Endodermal cell (in vitro differentiated cells): ENCODE measurements at regions not wholly inside any gene's neighbourhood (a gene's known extent, or its start where the extent isn't known, plus 50 kb on each side); places are given as distances from the start of the nearest gene placed in this dataset.

Source experiments
- DNase-seq: peaks from one replicate; pipeline ENCODE4 v3.0.0-alpha.2; 2017
- H3K27ac ChIP-seq: 2 replicates; pipeline ENCODE4 v1.5.1; 2013; ENCODE audit warnings: mild to moderate bottlenecking, low read depth, low read length, moderate library complexity
- H3K27me3 ChIP-seq: 2 replicates; pipeline ENCODE4 v1.6.1; 2013; ENCODE audit warnings: mild to moderate bottlenecking, low read length, moderate library complexity; ENCODE audit not compliant: insufficient read depth, control insufficient read depth, poor library complexity, severe bottlenecking
- H3K36me3 ChIP-seq: 2 replicates; pipeline ENCODE4 v1.7.0; 2013; ENCODE audit warnings: mild to moderate bottlenecking, low read length, moderate library complexity; ENCODE audit not compliant: control insufficient read depth, insufficient read depth
- H3K4me1 ChIP-seq: one replicate; pipeline ENCODE4 v1.7.0; 2013; ENCODE audit warnings: low read length; ENCODE audit not compliant: control insufficient read depth, insufficient read depth
- H3K4me3 ChIP-seq: 2 replicates; pipeline ENCODE4 v1.5.1; 2013; ENCODE audit warnings: mild to moderate bottlenecking, low read length, moderate library complexity
- H3K9ac ChIP-seq: 2 replicates; pipeline ENCODE4 v1.6.1; 2013; ENCODE audit warnings: mild to moderate bottlenecking, low read length, moderate library complexity; ENCODE audit not compliant: poor library complexity, severe bottlenecking; ENCODE audit errors: extremely low read depth
- H3K9me3 ChIP-seq: 2 replicates; pipeline ENCODE4 v1.6.1; 2013; ENCODE audit warnings: mild to moderate bottlenecking, low read length, moderate library complexity; ENCODE audit not compliant: control insufficient read depth
- H3K27ac Mint-ChIP-seq: 2 replicates; pipeline ENCODE4 v1.8.0; 2020; ENCODE audit warnings: mixed read lengths
- H3K27me3 Mint-ChIP-seq: 2 replicates; pipeline ENCODE4 v1.8.0; 2021; ENCODE audit warnings: mild to moderate bottlenecking, mixed read lengths; ENCODE audit not compliant: insufficient read depth
- H3K36me3 Mint-ChIP-seq: 2 replicates; pipeline ENCODE4 v1.8.0; 2020; ENCODE audit warnings: low read depth, mixed read lengths
- H3K4me1 Mint-ChIP-seq: 2 replicates; pipeline ENCODE4 v1.8.0; 2020; ENCODE audit warnings: mixed read lengths
- H3K4me3 Mint-ChIP-seq: 2 replicates; pipeline ENCODE4 v1.8.0; 2020; ENCODE audit warnings: mild to moderate bottlenecking, moderate library complexity, mixed read lengths
- H3K9me3 Mint-ChIP-seq: 2 replicates; pipeline ENCODE4 v1.8.0; 2020; ENCODE audit warnings: mild to moderate bottlenecking, mixed read lengths
- CTCF ChIP-seq: fragments of 200-600 bp; sonication (generic); conservative IDR thresholded peaks from 2 replicates; pipeline ENCODE4 v1.5.0; 2021; ENCODE audit warnings: antibody characterized with exemption, mild to moderate bottlenecking
- WGBS, 2 experiments: methylation state at CpG; one replicate each; pipeline versions ENCODE4 v1.1.5 to v1.1.7; 2013; ENCODE audit warnings: missing lambda C conversion rate in 2 of 2, mixed read lengths in 1 of 2; ENCODE audit not compliant: insufficient coverage in 1 of 2, insufficient read length in 1 of 2; 5-methylcytosine and 5-hydroxymethylcytosine counted together

GRCh38 chr6:81997090-81997926 is 244.8 kb upstream of the TENT5A start:
- no peaks in the 10 kb centered on the region for H3K9me3 ChIP-seq
- H3K27me3 ChIP-seq, result no peaks in the 10 kb centered on the region
- Mint-ChIP-seq H3K27ac (no peak overlapping the region), H3K9me3 (no peaks in the 10 kb centered on the region), H3K4me3 (no peak overlapping the region), H3K36me3 (no peaks in the 10 kb centered on the region), H3K4me1 (no peaks in the 10 kb centered on the region), H3K27me3 (no peaks in the 10 kb centered on the region)
- H3K9ac ChIP-seq, result no peak overlapping the region
- TF ChIP-seq CTCF, result no peak
- H3K36me3 ChIP-seq, result no peaks in the 10 kb centered on the region
- H3K27ac ChIP-seq, result no peak overlapping the region
- H3K4me3 ChIP-seq, result no peak overlapping the region
- no peaks in the 10 kb centered on the region for H3K4me1 ChIP-seq
- 75 to 100% methylated on average over 2 to 4 of the region's 4 CpGs for WGBS, 2 experiments
- DNase-seq, result no peak

- no peaks in the 10 kb centered on the region for H3K4me1 ChIP-seq
- Mint-ChIP-seq H3K4me1 (no peaks in the 10 kb centered on the region), H3K27ac (no peak overlapping the region), H3K9me3 (no peaks in the 10 kb centered on the region), H3K27me3 (no peaks in the 10 kb centered on the region), H3K4me3 (no peak overlapping the region), H3K36me3 (no peaks in the 10 kb centered on the region)
- no peak overlapping the region for H3K9ac ChIP-seq
- H3K9me3 ChIP-seq, result no peaks in the 10 kb centered on the region
- H3K36me3 ChIP-seq, result no peaks in the 10 kb centered on the region
- DNase-seq, result no peak
- no peak overlapping the region for H3K27ac ChIP-seq
- WGBS, 2 experiments, result 89 to 96% methylated on average over 3 to 4 of the region's 4 CpGs
- TF ChIP-seq CTCF, result no peak
- no peaks in the 10 kb centered on the region for H3K27me3 ChIP-seq
- H3K4me3 ChIP-seq, result no peak overlapping the region
These were observed 243.9 kb upstream of the TENT5A start for GRCh38 chr6:81996414-81996813.

- H3K9me3 ChIP-seq, result no peaks in the 10 kb centered on the region
- H3K36me3 ChIP-seq, result no peaks in the 10 kb centered on the region
- no peak for DNase-seq
- no peak overlapping the region for H3K4me3 Mint-ChIP-seq
- no peaks in the 10 kb centered on the region for H3K9me3 Mint-ChIP-seq
- no peak overlapping the region for H3K4me3 ChIP-seq
- no peak overlapping the region for H3K9ac ChIP-seq
- H3K36me3 Mint-ChIP-seq, result no peaks in the 10 kb centered on the region
- H3K27ac Mint-ChIP-seq, result no peak overlapping the region
- no peak for TF ChIP-seq CTCF
- no peaks in the 10 kb centered on the region for H3K27me3 Mint-ChIP-seq
- no peaks in the 10 kb centered on the region for H3K4me1 ChIP-seq
- H3K27me3 ChIP-seq, result no peaks in the 10 kb centered on the region
- H3K4me1 Mint-ChIP-seq, result no peaks in the 10 kb centered on the region
- no peak overlapping the region for H3K27ac ChIP-seq
- WGBS, 2 experiments, result 83 to 84% methylated on average over 1 of the region's 1 CpG
These were observed 243.2 kb upstream of the TENT5A start for GRCh38 chr6:81995548-81996289.
